ENCODE measurements at regions not wholly inside any gene's neighbourhood (a gene's known extent, or its start where the extent isn't known, plus 50 kb on each side); places are given as distances from the start of the nearest gene placed in this dataset.

GRCh38 chr15:58331560-58331912 lies 100.3 kb upstream of the LIPC start:
- peak overlapping the region; percentile 34 for H3K4me3 ChIP-seq (ENCODE audit: low read depth, low read length, poor library complexity, severe bottlenecking)
- peak overlapping the region; percentile 58 for H3K4me2 ChIP-seq (ENCODE audit: low read length)
- TF ChIP-seq CTCF (IDR thresholded peaks at IDR 0.05; ENCODE audit: low read length) (no peak), EZH2 (IDR thresholded peaks at IDR 0.05; ENCODE audit: borderline replicate concordance, low read length) (no peak)
- peak overlapping the region; percentile 48; the same call in 1 of the 2 replicates for H2AFZ ChIP-seq (ENCODE audit: low read length)
- H3K27me3 ChIP-seq (ENCODE audit: insufficient read depth, low read length): no peaks in the 10 kb centered on the region
- no peaks in the 10 kb centered on the region for H3K79me2 ChIP-seq (ENCODE audit: insufficient read depth, low read length)
- no peaks in the 10 kb centered on the region for H4K20me1 ChIP-seq (ENCODE audit: insufficient read depth, low read length)
- peak overlapping the region; percentile 33; the same call in 1 of the 2 replicates for H3K9ac ChIP-seq (ENCODE audit: low read length)
- no peaks in the 10 kb centered on the region for H3K36me3 ChIP-seq (ENCODE audit: insufficient read depth, low read length)
- H3K27ac ChIP-seq (ENCODE audit: low read depth, low read length, poor library complexity, severe bottlenecking): peak overlapping the region; percentile 43
- H3F3A ChIP-seq (ENCODE audit: insufficient read depth, low read length): no peaks in the 10 kb centered on the region
- peaks cover 6% of the 10 kb centered on the region; the same call in 1 of the 2 replicates for H3K9me3 ChIP-seq (ENCODE audit: low read length)
- no peaks in the 10 kb centered on the region for H3K9me2 ChIP-seq (ENCODE audit: low read depth, low read length)
- peaks cover 31% of the 10 kb centered on the region for H3K4me1 ChIP-seq (ENCODE audit: insufficient read depth, low read length, severe bottlenecking)

- Histone ChIP-seq H2AFZ (ENCODE audit: low read length) (peak overlapping the region; percentile 48; the same call in 1 of the 2 replicates), H3K27ac (ENCODE audit: low read depth, low read length, poor library complexity, severe bottlenecking) (peak overlapping the region; percentile 43), H4K20me1 (ENCODE audit: insufficient read depth, low read length) (no peaks in the 10 kb centered on the region), H3K9me2 (ENCODE audit: low read depth, low read length) (no peaks in the 10 kb centered on the region), H3K9me3 (ENCODE audit: low read length) (peaks cover 3% of the 10 kb centered on the region; the same call in 1 of the 2 replicates), H3K4me1 (ENCODE audit: insufficient read depth, low read length, severe bottlenecking) (peaks cover 31% of the 10 kb centered on the region), H3F3A (ENCODE audit: insufficient read depth, low read length) (no peaks in the 10 kb centered on the region), H3K79me2 (ENCODE audit: insufficient read depth, low read length) (no peaks in the 10 kb centered on the region), H3K4me2 (ENCODE audit: low read length) (peak overlapping the region; percentile 58), H3K4me3 (ENCODE audit: low read depth, low read length, poor library complexity, severe bottlenecking) (peak overlapping the region; percentile 34), H3K9ac (ENCODE audit: low read length) (peak overlapping the region; percentile 33), H3K36me3 (ENCODE audit: insufficient read depth, low read length) (no peaks in the 10 kb centered on the region), H3K27me3 (ENCODE audit: insufficient read depth, low read length) (no peaks in the 10 kb centered on the region)
- TF ChIP-seq EZH2 (IDR thresholded peaks at IDR 0.05; ENCODE audit: borderline replicate concordance, low read length) (no peak), CTCF (IDR thresholded peaks at IDR 0.05; ENCODE audit: low read length) (no peak)
Measured at GRCh38 chr15:58331913-58332675, 99.7 kb upstream of the LIPC start.

GRCh38 chr15:58332676-58333400 lies 99.0 kb upstream of the LIPC start:
- Histone ChIP-seq H3K9me2 (ENCODE audit: low read depth, low read length) (no peaks in the 10 kb centered on the region), H3K36me3 (ENCODE audit: insufficient read depth, low read length) (no peaks in the 10 kb centered on the region), H3K27me3 (ENCODE audit: insufficient read depth, low read length) (no peaks in the 10 kb centered on the region), H3K79me2 (ENCODE audit: insufficient read depth, low read length) (no peaks in the 10 kb centered on the region), H3K27ac (ENCODE audit: low read depth, low read length, poor library complexity, severe bottlenecking) (peak overlapping the region; percentile 43), H2AFZ (ENCODE audit: low read length) (no peak overlapping the region), H3K4me3 (ENCODE audit: low read depth, low read length, poor library complexity, severe bottlenecking) (no peak overlapping the region), H4K20me1 (ENCODE audit: insufficient read depth, low read length) (no peaks in the 10 kb centered on the region), H3F3A (ENCODE audit: insufficient read depth, low read length) (no peaks in the 10 kb centered on the region), H3K9ac (ENCODE audit: low read length) (peak overlapping the region; percentile 6; the same call in 1 of the 2 replicates), H3K9me3 (ENCODE audit: low read length) (peaks cover 2% of the 10 kb centered on the region; the same call in 1 of the 2 replicates), H3K4me2 (ENCODE audit: low read length) (peak overlapping the region; percentile 58; the same call in 1 of the 2 replicates), H3K4me1 (ENCODE audit: insufficient read depth, low read length, severe bottlenecking) (peaks cover 31% of the 10 kb centered on the region)
- TF ChIP-seq EZH2 (IDR thresholded peaks at IDR 0.05; ENCODE audit: borderline replicate concordance, low read length): no peak
- no peak for TF ChIP-seq CTCF (IDR thresholded peaks at IDR 0.05; ENCODE audit: low read length)
